ENCODE measurements at regions not wholly inside any gene's neighbourhood (a gene's known extent, or its start where the extent isn't known, plus 50 kb on each side); places are given as distances from the start of the nearest gene placed in this dataset.

DNA sequence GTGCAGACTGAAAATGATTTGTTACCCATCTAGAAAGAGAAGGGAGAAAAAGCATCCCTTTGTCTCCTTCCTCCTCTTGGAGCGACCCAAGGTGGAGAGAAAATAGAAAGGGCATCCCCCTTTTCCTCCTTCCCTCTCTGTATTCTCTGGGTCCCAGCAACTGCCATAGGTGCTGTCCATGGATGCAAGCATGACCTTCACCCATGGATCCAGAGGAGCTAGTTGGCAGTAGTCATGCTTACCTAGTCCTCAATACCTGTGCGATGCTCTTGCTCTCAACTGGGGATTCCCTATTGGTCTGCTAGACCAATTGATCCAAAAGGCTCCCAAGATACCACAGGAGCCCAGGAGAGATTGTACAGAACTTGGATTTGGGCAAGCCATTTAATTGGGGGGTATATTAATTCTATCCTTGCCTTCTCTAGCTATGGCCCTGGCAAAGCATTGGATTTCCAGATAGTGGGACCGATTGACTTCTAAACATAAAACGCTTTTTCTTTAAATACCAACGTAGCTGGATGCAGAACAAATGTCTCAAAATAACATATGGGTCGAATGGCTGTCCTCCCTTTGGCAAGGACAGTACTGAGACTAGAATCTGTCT, 547.8 kb upstream of the IGFBP3 start:
- TF ChIP-seq GATA2 (IDR thresholded peaks at IDR 0.05; ENCODE audit: low read depth, low read length) (no peak), GATA3 (IDR thresholded peaks at IDR 0.05; ENCODE audit: low read depth, low read length) (no peak)

Data from SH-SY5Y (cell line).